GM23338 (cell line): ENCODE measurements at regions not wholly inside any gene's neighbourhood (a gene's known extent, or its start where the extent isn't known, plus 50 kb on each side); places are given as distances from the start of the nearest gene placed in this dataset.

ENCODE experiments used
- ATAC-seq: fragments of 200-7000 bp; cut with Tn5 transposase; 3 replicates; pipeline ENCODE4 v1.9.1; 2020
- DNase-seq: peaks from one replicate; pipeline ENCODE4 v3.0.0-alpha.2; 2015; ENCODE audit warnings: low spot score
- H2AFZ ChIP-seq: fragments of 200-600 bp; sonication (generic); 2 replicates; pipeline ENCODE4 v1.8.0; 2016; ENCODE audit warnings: antibody characterized with exemption, mild to moderate bottlenecking, moderate library complexity
- H3F3A ChIP-seq: fragments of 200-600 bp; sonication (generic); replicated peaks from 2 replicates; pipeline ENCODE4 v1.8.0; 2017; ENCODE audit warnings: antibody characterized with exemption, mixed run types, low read depth
- H3K27ac ChIP-seq: fragments of 200-600 bp; sonication (generic); 2 replicates; pipeline ENCODE4 v1.6.1; 2016; ENCODE audit warnings: low read depth
- H3K27me3 ChIP-seq: fragments of 200-600 bp; sonication (generic); 2 replicates; pipeline ENCODE4 v1.8.0; 2016; ENCODE audit warnings: mild to moderate bottlenecking, mixed run types, moderate library complexity; ENCODE audit not compliant: insufficient read depth
- H3K36me3 ChIP-seq: fragments of 200-600 bp; sonication (generic); 2 replicates; pipeline ENCODE4 v1.8.0; 2016; ENCODE audit warnings: mild to moderate bottlenecking; ENCODE audit not compliant: insufficient read depth
- H3K4me1 ChIP-seq: fragments of 200-600 bp; sonication (generic); 2 replicates; pipeline ENCODE4 v1.8.0; 2016; ENCODE audit warnings: mild to moderate bottlenecking, moderate library complexity; ENCODE audit not compliant: insufficient read depth
- H3K4me2 ChIP-seq: fragments of 200-600 bp; sonication (generic); 2 replicates; pipeline ENCODE4 v1.7.1; 2017; ENCODE audit warnings: mixed run types
- H3K4me3 ChIP-seq: fragments of 200-600 bp; sonication (generic); 2 replicates; pipeline ENCODE4 v1.6.1; 2016; ENCODE audit warnings: mixed run types
- H3K79me2 ChIP-seq: fragments of 200-600 bp; sonication (generic); replicated peaks from 2 replicates; pipeline ENCODE4 v1.8.0; 2017; ENCODE audit warnings: mild to moderate bottlenecking; ENCODE audit not compliant: insufficient read depth
- H3K9me2 ChIP-seq: fragments of 200-600 bp; sonication (generic); 2 replicates; pipeline ENCODE4 v1.8.0; 2017; ENCODE audit not compliant: insufficient read depth
- H4K20me1 ChIP-seq: fragments of 200-600 bp; sonication (generic); replicated peaks from 2 replicates; pipeline ENCODE4 v1.8.0; 2017; ENCODE audit warnings: mild to moderate bottlenecking; ENCODE audit not compliant: insufficient read depth
- H3K27ac Mint-ChIP-seq: 2 replicates; pipeline ENCODE4 v1.8.0; 2020; ENCODE audit warnings: inconsistent platforms, mild to moderate bottlenecking, moderate library complexity, mixed read lengths
- H3K27me3 Mint-ChIP-seq: 3 replicates; pipeline ENCODE4 v1.8.0; 2022; ENCODE audit warnings: low read depth, mild to moderate bottlenecking, moderate library complexity, mixed read lengths, inconsistent platforms; ENCODE audit not compliant: insufficient read depth, poor library complexity
- H3K36me3 Mint-ChIP-seq: 3 replicates; pipeline ENCODE4 v1.8.0; 2021; ENCODE audit warnings: low read depth, mild to moderate bottlenecking, inconsistent platforms, moderate library complexity, mixed read lengths
- H3K4me1 Mint-ChIP-seq: 3 replicates; pipeline ENCODE4 v1.8.0; 2020; ENCODE audit warnings: mild to moderate bottlenecking, inconsistent platforms, mixed read lengths
- H3K4me3 Mint-ChIP-seq: 3 replicates; pipeline ENCODE4 v1.8.0; 2021; ENCODE audit warnings: moderate library complexity, mild to moderate bottlenecking, inconsistent platforms, mixed read lengths
- H3K9me3 Mint-ChIP-seq: 3 replicates; pipeline ENCODE4 v1.8.0; 2020; ENCODE audit warnings: moderate library complexity, mild to moderate bottlenecking, inconsistent platforms, mixed read lengths
- CTCF ChIP-seq, 2 experiments: fragments of 200-600 bp in 1 of 2; sonication (generic) in 1 of 2; conservative IDR thresholded peaks; 2 replicates each; pipeline versions ENCODE4 v1.5.1 to v1.6.1; 2016 to 2017; ENCODE audit warnings: antibody characterized with exemption in 2 of 2, low read depth in 2 of 2, mild to moderate bottlenecking in 2 of 2, moderate library complexity in 1 of 2
- EZH2 ChIP-seq: fragments of 200-600 bp; sonication (generic); IDR thresholded peaks from one replicate; pipeline ENCODE4 v1.8.0; 2017; ENCODE audit warnings: antibody characterized with exemption, mild to moderate bottlenecking, low read depth; ENCODE audit not compliant: unreplicated experiment
- JUNB ChIP-seq: IDR thresholded peaks from one replicate; pipeline ENCODE4 v1.6.1; 2016; ENCODE audit warnings: antibody characterized with exemption; ENCODE audit not compliant: unreplicated experiment
- NANOG ChIP-seq: IDR thresholded peaks from 2 replicates; pipeline ENCODE4 v1.6.1; 2016; ENCODE audit warnings: antibody characterized with exemption, borderline replicate concordance
- POLR2AphosphoS5 ChIP-seq: IDR thresholded peaks from 2 replicates; pipeline ENCODE4 v1.6.1; 2016; ENCODE audit warnings: antibody characterized with exemption, low read depth
- REST ChIP-seq: IDR thresholded peaks from one replicate; pipeline ENCODE4 v1.6.1; 2018; ENCODE audit warnings: antibody characterized with exemption; ENCODE audit not compliant: unreplicated experiment
- ZNF114 ChIP-seq: fragments of 250-450 bp; sonication (Bioruptor Pico); IDR thresholded peaks from 2 replicates; pipeline ENCODE4 v1.5.0; 2020; ENCODE audit warnings: mild to moderate bottlenecking, moderate library complexity
- ZNF331 ChIP-seq: fragments of 250-450 bp; sonication (Bioruptor Pico); IDR thresholded peaks from 2 replicates; pipeline ENCODE4 v1.5.0; 2020; ENCODE audit warnings: low read depth, mild to moderate bottlenecking, moderate library complexity

GRCh38 chr2:139850254-139850890 is 1070.2 kb upstream of the NXPH2 start:
- no peaks in the 10 kb centered on the region for H3K36me3 Mint-ChIP-seq
- H3K4me2 ChIP-seq, result no peak overlapping the region

More at GRCh38 chr2:139850254-139850890, 1070.2 kb upstream of the NXPH2 start:
- no peaks in the 10 kb centered on the region for H3K9me3 Mint-ChIP-seq
- Histone ChIP-seq H3K36me3 (no peaks in the 10 kb centered on the region), H3K27me3 (no peaks in the 10 kb centered on the region), H3K79me2 (no peaks in the 10 kb centered on the region), H4K20me1 (no peaks in the 10 kb centered on the region), H3K9me2 (peaks cover 20% of the 10 kb centered on the region), H2AFZ (no peak overlapping the region), H3F3A (no peaks in the 10 kb centered on the region), H3K27ac (no peak overlapping the region), H3K4me1 (peaks cover 9% of the 10 kb centered on the region; the same call in 1 of the 2 replicates), H3K4me3 (no peak overlapping the region)
- H3K27ac Mint-ChIP-seq, result no peak overlapping the region
- ATAC-seq (no peak), DNase-seq (no peak)
- no peak overlapping the region for H3K4me3 Mint-ChIP-seq
- TF ChIP-seq POLR2AphosphoS5, result no peak
- no peak for TF ChIP-seq CTCF (conservative IDR thresholded peaks at IDR 0.05; ENCODE audit: low read depth in 2 of 2)
- no peak for TF ChIP-seq JUNB
- TF ChIP-seq ZNF331 (CRISPR knock-in tag), result no peak
- no peak for TF ChIP-seq EZH2
- no peak for TF ChIP-seq NANOG
- no peak for TF ChIP-seq ZNF114
- TF ChIP-seq REST, result no peak
- H3K27me3 Mint-ChIP-seq, result no peaks in the 10 kb centered on the region
- H3K4me1 Mint-ChIP-seq, result 0 out of 3 replicates have a peak, but pooled peaks cover 2% of the 10 kb centered on the region
